ENCODE measurements at regions not wholly inside any gene's neighbourhood (a gene's known extent, or its start where the extent isn't known, plus 50 kb on each side); places are given as distances from the start of the nearest gene placed in this dataset.
A peak's percentile ranks its signal among the peaks of the same experiment; 100 is the strongest.
"Not testable (repeated sequence)": the region's sequence is repeated elsewhere in the genome, so short reads cannot be mapped to it uniquely, and the experiment has no call there.

GRCh38 chr6:27754408-27754782 lies 157.8 kb downstream of the OR2B2 start:
- Mint-ChIP-seq H3K4me1 (peaks cover 29% of the 10 kb centered on the region), H3K27me3 (no peaks in the 10 kb centered on the region), H3K27ac (no peak overlapping the region), H3K36me3 (no peaks in the 10 kb centered on the region), H3K4me3 (peak overlapping the region; percentile 48), H3K9me3 (no peaks in the 10 kb centered on the region)
- POLR2A ChIA-PET = interaction anchor here (0.7 to 2.2 kb wide), 11 partner anchors 16 to 1596 kb away, joined by 3 to 11 read pairs (median 5); a partner anchor contains a TSS
- no peak for DNase-seq
- no peak for ATAC-seq (ENCODE audit: low read depth)

GRCh38 chr6:27753668-27754407 lies 158.4 kb downstream of the OR2B2 start:
- POLR2A ChIA-PET = interaction anchor here (0.6 to 2.2 kb wide), 13 partner anchors 16 to 1596 kb away, joined by 3 to 11 read pairs (median 4); a partner anchor contains a TSS
- peaks cover 28% of the 10 kb centered on the region for H3K4me1 Mint-ChIP-seq
- H3K4me3 Mint-ChIP-seq = peak overlapping the region; percentile 94
- H3K27me3 Mint-ChIP-seq = no peaks in the 10 kb centered on the region
- H3K27ac Mint-ChIP-seq = peak overlapping the region; percentile 78
- peak; percentile 65 for ATAC-seq (ENCODE audit: low read depth)
- no peaks in the 10 kb centered on the region for H3K9me3 Mint-ChIP-seq
- DNase-seq = peak; percentile 72
- no peaks in the 10 kb centered on the region for H3K36me3 Mint-ChIP-seq

GRCh38 chr6:27752038-27752885 lies 159.9 kb downstream of the OR2B2 start:
- Mint-ChIP-seq H3K4me1 (peaks cover 23% of the 10 kb centered on the region), H3K27me3 (peaks cover 6% of the 10 kb centered on the region), H3K9me3 (no peaks in the 10 kb centered on the region), H3K36me3 (no peaks in the 10 kb centered on the region), H3K27ac (peak overlapping the region; percentile 98), H3K4me3 (peak overlapping the region; percentile 94)
- POLR2A ChIA-PET = interaction anchor here (0.6 to 1.6 kb wide), 11 partner anchors 14 to 574 kb away, joined by 3 to 8 read pairs (median 4); partner anchors contain the start of gene ZNF184
- DNase-seq (peak; percentile 60), ATAC-seq (ENCODE audit: low read depth) (peak; percentile 54)

GRCh38 chr6:27748661-27749060 lies 163.5 kb downstream of the OR2B2 start:
- Mint-ChIP-seq H3K9me3 (no peaks in the 10 kb centered on the region), H3K36me3 (no peaks in the 10 kb centered on the region), H3K4me1 (peaks cover 16% of the 10 kb centered on the region), H3K27ac (no peak overlapping the region), H3K4me3 (no peak overlapping the region), H3K27me3 (peaks cover 19% of the 10 kb centered on the region)
- ATAC-seq (ENCODE audit: low read depth) (no peak), DNase-seq (no peak)
- POLR2A ChIA-PET = no interaction called here

- DNase-seq = no peak
Measured at GRCh38 chr6:27747637-27748036, 164.6 kb downstream of the OR2B2 start.

GRCh38 chr6:27746860-27747259 lies 165.3 kb downstream of the OR2B2 start:
- H3K36me3 Mint-ChIP-seq; ATAC-seq (ENCODE audit: low read depth); H3K27ac Mint-ChIP-seq; H3K9me3 Mint-ChIP-seq; DNase-seq; POLR2A ChIA-PET; H3K4me3 Mint-ChIP-seq: not testable (repeated sequence)
- H3K27me3 Mint-ChIP-seq = peaks cover 33% of the 10 kb centered on the region
- H3K4me1 Mint-ChIP-seq = peaks cover 14% of the 10 kb centered on the region

More at GRCh38 chr6:27747637-27748036, 164.6 kb downstream of the OR2B2 start:
- Mint-ChIP-seq H3K4me3 (no peak overlapping the region), H3K36me3 (no peaks in the 10 kb centered on the region), H3K4me1 (peaks cover 12% of the 10 kb centered on the region), H3K27ac (no peak overlapping the region), H3K9me3 (no peaks in the 10 kb centered on the region), H3K27me3 (peaks cover 29% of the 10 kb centered on the region)
- ATAC-seq (ENCODE audit: low read depth) = no peak
- POLR2A ChIA-PET = no interaction called here

GRCh38 chr6:27743787-27744186 lies 168.4 kb downstream of the OR2B2 start:
- DNase-seq = no peak
- Mint-ChIP-seq H3K4me3 (no peak overlapping the region), H3K9me3 (no peaks in the 10 kb centered on the region), H3K4me1 (peaks cover 16% of the 10 kb centered on the region), H3K27ac (no peak overlapping the region), H3K36me3 (no peaks in the 10 kb centered on the region), H3K27me3 (peaks cover 33% of the 10 kb centered on the region)
- no peak for ATAC-seq (ENCODE audit: low read depth)
- POLR2A ChIA-PET = no interaction called here

GRCh38 chr6:27742833-27743573 lies 169.2 kb downstream of the OR2B2 start:
- POLR2A ChIA-PET = interaction anchor here (0.8 kb wide), 1 partner anchor 67 kb away, joined by 4 read pairs; a partner anchor contains a TSS
- Mint-ChIP-seq H3K27me3 (peaks cover 28% of the 10 kb centered on the region), H3K27ac (no peak overlapping the region), H3K9me3 (no peaks in the 10 kb centered on the region), H3K36me3 (no peaks in the 10 kb centered on the region), H3K4me3 (no peak overlapping the region), H3K4me1 (peaks cover 19% of the 10 kb centered on the region)
- no peak for ATAC-seq (ENCODE audit: low read depth)
- no peak for DNase-seq

- Mint-ChIP-seq H3K4me1 (peaks cover 20% of the 10 kb centered on the region), H3K27me3 (peaks cover 29% of the 10 kb centered on the region)
- H3K27ac Mint-ChIP-seq; POLR2A ChIA-PET; H3K9me3 Mint-ChIP-seq; ATAC-seq (ENCODE audit: low read depth); H3K36me3 Mint-ChIP-seq; H3K4me3 Mint-ChIP-seq; DNase-seq: not testable (repeated sequence)
Measured at GRCh38 chr6:27739902-27740301, 172.3 kb downstream of the OR2B2 start.

- Mint-ChIP-seq H3K4me3 (no peak overlapping the region), H3K4me1 (peaks cover 12% of the 10 kb centered on the region), H3K27ac (no peak overlapping the region), H3K27me3 (peaks cover 6% of the 10 kb centered on the region), H3K36me3 (no peaks in the 10 kb centered on the region), H3K9me3 (no peaks in the 10 kb centered on the region)
- POLR2A ChIA-PET = no interaction called here
- ATAC-seq (ENCODE audit: low read depth) (no peak), DNase-seq (no peak)
Measured at GRCh38 chr6:27736686-27737085, 175.5 kb downstream of the OR2B2 start.

- Mint-ChIP-seq H3K36me3 (no peaks in the 10 kb centered on the region), H3K4me3 (no peak overlapping the region), H3K27me3 (peaks cover 27% of the 10 kb centered on the region), H3K27ac (no peak overlapping the region), H3K9me3 (no peaks in the 10 kb centered on the region), H3K4me1 (no peaks in the 10 kb centered on the region)
- POLR2A ChIA-PET = no interaction called here
- no peak for ATAC-seq (ENCODE audit: low read depth)
- no peak for DNase-seq
Measured at GRCh38 chr6:27728442-27728841, 183.8 kb downstream of the OR2B2 start.

GRCh38 chr6:27726619-27727023 lies 185.6 kb downstream of the OR2B2 start:
- Mint-ChIP-seq H3K4me1 (no peaks in the 10 kb centered on the region), H3K9me3 (no peaks in the 10 kb centered on the region), H3K4me3 (no peak overlapping the region), H3K27me3 (peaks cover 40% of the 10 kb centered on the region), H3K27ac (no peak overlapping the region), H3K36me3 (no peaks in the 10 kb centered on the region)
- no peak for DNase-seq
- ATAC-seq (ENCODE audit: low read depth) = no peak
- POLR2A ChIA-PET = no interaction called here

All from activated naive CD8-positive, alpha-beta T cell treated with anti-CD3 and anti-CD28 coated beads, Interleukin-2, amount 10 ng/mL, durations not matched to agents 7 days and 5 days (primary cell).